ENCODE measurements at regions not wholly inside any gene's neighbourhood (a gene's known extent, or its start where the extent isn't known, plus 50 kb on each side); places are given as distances from the start of the nearest gene placed in this dataset.

GRCh38 chr11:112837162-112837826 is 123.9 kb upstream of the NCAM1 start (continued):
- TF ChIP-seq, protein P1, sequence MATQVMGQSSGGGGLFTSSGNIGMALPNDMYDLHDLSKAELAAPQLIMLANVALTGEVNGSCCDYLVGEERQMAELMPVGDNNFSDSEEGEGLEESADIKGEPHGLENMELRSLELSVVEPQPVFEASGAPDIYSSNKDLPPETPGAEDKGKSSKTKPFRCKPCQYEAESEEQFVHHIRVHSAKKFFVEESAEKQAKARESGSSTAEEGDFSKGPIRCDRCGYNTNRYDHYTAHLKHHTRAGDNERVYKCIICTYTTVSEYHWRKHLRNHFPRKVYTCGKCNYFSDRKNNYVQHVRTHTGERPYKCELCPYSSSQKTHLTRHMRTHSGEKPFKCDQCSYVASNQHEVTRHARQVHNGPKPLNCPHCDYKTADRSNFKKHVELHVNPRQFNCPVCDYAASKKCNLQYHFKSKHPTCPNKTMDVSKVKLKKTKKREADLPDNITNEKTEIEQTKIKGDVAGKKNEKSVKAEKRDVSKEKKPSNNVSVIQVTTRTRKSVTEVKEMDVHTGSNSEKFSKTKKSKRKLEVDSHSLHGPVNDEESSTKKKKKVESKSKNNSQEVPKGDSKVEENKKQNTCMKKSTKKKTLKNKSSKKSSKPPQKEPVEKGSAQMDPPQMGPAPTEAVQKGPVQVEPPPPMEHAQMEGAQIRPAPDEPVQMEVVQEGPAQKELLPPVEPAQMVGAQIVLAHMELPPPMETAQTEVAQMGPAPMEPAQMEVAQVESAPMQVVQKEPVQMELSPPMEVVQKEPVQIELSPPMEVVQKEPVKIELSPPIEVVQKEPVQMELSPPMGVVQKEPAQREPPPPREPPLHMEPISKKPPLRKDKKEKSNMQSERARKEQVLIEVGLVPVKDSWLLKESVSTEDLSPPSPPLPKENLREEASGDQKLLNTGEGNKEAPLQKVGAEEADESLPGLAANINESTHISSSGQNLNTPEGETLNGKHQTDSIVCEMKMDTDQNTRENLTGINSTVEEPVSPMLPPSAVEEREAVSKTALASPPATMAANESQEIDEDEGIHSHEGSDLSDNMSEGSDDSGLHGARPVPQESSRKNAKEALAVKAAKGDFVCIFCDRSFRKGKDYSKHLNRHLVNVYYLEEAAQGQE (IDR thresholded peaks at IDR 0.05): no peak

- no peaks in the 10 kb centered on the region for H3K9me3 ChIP-seq (ENCODE audit: control insufficient read depth in 4 of 4, low read length in 3 of 4)
- no peak for DNase-seq (ENCODE audit: low spot score)
- no peak overlapping the region for H3K9ac ChIP-seq (ENCODE audit: low read depth in 1 of 2, low read length in 2 of 2)
- no peak overlapping the region for H3K27ac ChIP-seq (ENCODE audit: low read depth in 1 of 2, low read length in 2 of 2)
- 81% methylated on average over 3 of the region's 3 CpGs for WGBS
- no peak overlapping the region for H3K4me3 ChIP-seq (ENCODE audit: low read depth in 1 of 3, low read length in 3 of 3)
- no peak for TF ChIP-seq ATF3 (IDR thresholded peaks at IDR 0.05)
- no peaks in the 10 kb centered on the region for H3K4me1 ChIP-seq (ENCODE audit: control insufficient read depth in 4 of 4, insufficient read depth in 4 of 4, low read length in 3 of 4)
- no peaks in the 10 kb centered on the region for H3K36me3 ChIP-seq (ENCODE audit: control insufficient read depth in 4 of 4, insufficient read depth in 3 of 4, low read depth in 1 of 4, low read length in 3 of 4)
- H3K27me3 ChIP-seq (ENCODE audit: control insufficient read depth in 4 of 4, insufficient read depth in 4 of 4, low read length in 3 of 4): peaks cover 0 to 3% (median 0%) of the 10 kb centered on the region in 4 donors
Observed at GRCh38 chr11:112839051-112839450, 122.2 kb upstream of the NCAM1 start.

GRCh38 chr11:112841729-112842128 is 119.5 kb upstream of the NCAM1 start:
- WGBS: 23% methylated on average over 3 of the region's 3 CpGs
- Histone ChIP-seq H3K9me3 (ENCODE audit: control insufficient read depth in 4 of 4, low read length in 3 of 4) (no peaks in the 10 kb centered on the region), H3K36me3 (ENCODE audit: control insufficient read depth in 4 of 4, insufficient read depth in 3 of 4, low read depth in 1 of 4, low read length in 3 of 4) (no peaks in the 10 kb centered on the region), H3K27ac (ENCODE audit: low read depth in 1 of 2, low read length in 2 of 2) (no peak overlapping the region), H3K9ac (ENCODE audit: low read depth in 1 of 2, low read length in 2 of 2) (no peak overlapping the region), H3K27me3 (ENCODE audit: control insufficient read depth in 4 of 4, insufficient read depth in 4 of 4, low read length in 3 of 4) (peaks cover 0 to 3% (median 0%) of the 10 kb centered on the region in 4 donors), H3K4me1 (ENCODE audit: control insufficient read depth in 4 of 4, insufficient read depth in 4 of 4, low read length in 3 of 4) (no peaks in the 10 kb centered on the region), H3K4me3 (ENCODE audit: low read depth in 1 of 3, low read length in 3 of 3) (no peak overlapping the region)
- DNase-seq (ENCODE audit: low spot score): no peak
- TF ChIP-seq HNF4A (conservative IDR thresholded peaks at IDR 0.05) (no peak), YY1 (IDR thresholded peaks at IDR 0.05) (no peak), GABPA (IDR thresholded peaks at IDR 0.05 in 1 of 2, conservative IDR thresholded peaks at IDR 0.05 in 1 of 2) (no peak), EGR1 (IDR thresholded peaks at IDR 0.05; ENCODE audit: low read depth in 2 of 2) (no peak), RAD21 (IDR thresholded peaks at IDR 0.05) (no peak), ATF3 (IDR thresholded peaks at IDR 0.05) (no peak), NR2F2 (IDR thresholded peaks at IDR 0.05) (no peak), RXRA (IDR thresholded peaks at IDR 0.05) (no peak), HNF4G (IDR thresholded peaks at IDR 0.05) (no peak), FOXA1 (IDR thresholded peaks at IDR 0.05) (no peak), SP1 (IDR thresholded peaks at IDR 0.05) (no peak), FOXA2 (IDR thresholded peaks at IDR 0.05) (no peak), TAF1 (conservative IDR thresholded peaks at IDR 0.05) (no peak), JUND (IDR thresholded peaks at IDR 0.05) (no peak)
- TF ChIP-seq, protein P2, sequence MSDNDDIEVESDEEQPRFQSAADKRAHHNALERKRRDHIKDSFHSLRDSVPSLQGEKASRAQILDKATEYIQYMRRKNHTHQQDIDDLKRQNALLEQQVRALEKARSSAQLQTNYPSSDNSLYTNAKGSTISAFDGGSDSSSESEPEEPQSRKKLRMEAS (IDR thresholded peaks at IDR 0.05): no peak
- TF ChIP-seq, protein P3, sequence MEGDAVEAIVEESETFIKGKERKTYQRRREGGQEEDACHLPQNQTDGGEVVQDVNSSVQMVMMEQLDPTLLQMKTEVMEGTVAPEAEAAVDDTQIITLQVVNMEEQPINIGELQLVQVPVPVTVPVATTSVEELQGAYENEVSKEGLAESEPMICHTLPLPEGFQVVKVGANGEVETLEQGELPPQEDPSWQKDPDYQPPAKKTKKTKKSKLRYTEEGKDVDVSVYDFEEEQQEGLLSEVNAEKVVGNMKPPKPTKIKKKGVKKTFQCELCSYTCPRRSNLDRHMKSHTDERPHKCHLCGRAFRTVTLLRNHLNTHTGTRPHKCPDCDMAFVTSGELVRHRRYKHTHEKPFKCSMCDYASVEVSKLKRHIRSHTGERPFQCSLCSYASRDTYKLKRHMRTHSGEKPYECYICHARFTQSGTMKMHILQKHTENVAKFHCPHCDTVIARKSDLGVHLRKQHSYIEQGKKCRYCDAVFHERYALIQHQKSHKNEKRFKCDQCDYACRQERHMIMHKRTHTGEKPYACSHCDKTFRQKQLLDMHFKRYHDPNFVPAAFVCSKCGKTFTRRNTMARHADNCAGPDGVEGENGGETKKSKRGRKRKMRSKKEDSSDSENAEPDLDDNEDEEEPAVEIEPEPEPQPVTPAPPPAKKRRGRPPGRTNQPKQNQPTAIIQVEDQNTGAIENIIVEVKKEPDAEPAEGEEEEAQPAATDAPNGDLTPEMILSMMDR (IDR thresholded peaks at IDR 0.05; ENCODE audit: low read depth, low read length, missing input control): no peak
- TF ChIP-seq, protein P1 (IDR thresholded peaks at IDR 0.05): no peak
- TF ChIP-seq, protein P4, sequence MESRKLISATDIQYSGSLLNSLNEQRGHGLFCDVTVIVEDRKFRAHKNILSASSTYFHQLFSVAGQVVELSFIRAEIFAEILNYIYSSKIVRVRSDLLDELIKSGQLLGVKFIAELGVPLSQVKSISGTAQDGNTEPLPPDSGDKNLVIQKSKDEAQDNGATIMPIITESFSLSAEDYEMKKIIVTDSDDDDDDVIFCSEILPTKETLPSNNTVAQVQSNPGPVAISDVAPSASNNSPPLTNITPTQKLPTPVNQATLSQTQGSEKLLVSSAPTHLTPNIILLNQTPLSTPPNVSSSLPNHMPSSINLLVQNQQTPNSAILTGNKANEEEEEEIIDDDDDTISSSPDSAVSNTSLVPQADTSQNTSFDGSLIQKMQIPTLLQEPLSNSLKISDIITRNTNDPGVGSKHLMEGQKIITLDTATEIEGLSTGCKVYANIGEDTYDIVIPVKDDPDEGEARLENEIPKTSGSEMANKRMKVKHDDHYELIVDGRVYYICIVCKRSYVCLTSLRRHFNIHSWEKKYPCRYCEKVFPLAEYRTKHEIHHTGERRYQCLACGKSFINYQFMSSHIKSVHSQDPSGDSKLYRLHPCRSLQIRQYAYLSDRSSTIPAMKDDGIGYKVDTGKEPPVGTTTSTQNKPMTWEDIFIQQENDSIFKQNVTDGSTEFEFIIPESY (IDR thresholded peaks at IDR 0.05): no peak

Data from liver (tissue), 8 donors.